ENCODE measurements at regions not wholly inside any gene's neighbourhood (a gene's known extent, or its start where the extent isn't known, plus 50 kb on each side); places are given as distances from the start of the nearest gene placed in this dataset.
"Not testable (repeated sequence)": the region's sequence is repeated elsewhere in the genome, so short reads cannot be mapped to it uniquely, and the experiment has no call there.

DNA sequence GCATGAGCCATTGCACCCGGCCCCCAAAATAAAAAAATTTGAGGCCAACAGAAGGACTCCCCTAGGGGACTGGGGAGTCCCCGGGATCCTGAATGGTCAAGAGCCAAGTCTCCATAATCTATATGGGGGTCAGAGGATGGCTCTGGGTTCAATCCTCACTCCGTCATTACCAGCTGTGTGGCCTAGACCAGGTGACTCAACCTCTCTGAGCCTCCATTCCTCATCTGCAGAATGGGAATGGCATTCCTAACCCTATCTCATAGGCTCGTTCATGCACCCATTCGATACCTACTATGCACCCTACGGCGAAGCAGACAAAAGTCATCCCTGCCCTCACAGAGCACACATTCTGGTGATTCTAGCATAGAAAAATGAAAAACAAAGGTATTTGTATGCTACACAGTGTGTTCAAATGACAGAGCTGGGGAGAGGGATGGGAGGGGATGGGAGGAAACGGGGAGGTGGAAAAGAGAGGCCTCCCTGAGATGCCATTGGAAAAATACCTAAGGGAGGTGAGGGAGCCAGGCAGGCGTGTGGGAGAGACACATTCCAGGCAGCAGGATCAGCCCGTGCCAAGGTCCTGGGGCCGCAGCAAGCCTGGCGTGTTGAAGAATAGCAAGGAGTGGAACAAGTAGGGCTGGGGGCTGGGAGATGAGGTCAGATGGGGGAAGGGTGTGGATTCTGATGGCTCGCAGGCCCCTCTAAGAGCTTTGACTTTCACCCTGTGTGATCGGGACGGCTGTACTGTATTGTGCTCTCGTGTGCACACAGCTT lies 71.2 kb downstream of the RMI2 start:
- no peak for DNase-seq

DNA sequence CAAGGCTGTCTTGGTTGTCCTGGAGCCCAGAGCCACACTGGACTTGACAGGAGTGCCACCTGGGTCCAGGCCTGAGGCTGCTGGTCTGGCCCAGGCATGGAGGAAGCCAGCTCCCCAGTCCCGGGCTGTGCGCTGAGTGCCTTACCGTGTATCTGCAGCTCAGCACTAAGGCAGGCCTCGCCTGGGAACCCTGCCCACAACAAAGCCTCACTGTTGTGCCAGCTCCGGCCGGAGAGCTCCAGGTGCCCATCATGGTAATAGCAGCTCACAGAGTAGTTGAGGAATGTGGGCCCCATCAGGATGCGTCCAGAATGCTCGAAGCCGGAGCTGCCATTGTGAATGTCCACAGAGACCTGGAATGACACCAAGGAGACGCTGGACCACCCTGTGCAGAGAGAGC lies 72.2 kb downstream of the RMI2 start:
- DNase-seq, result no peak

DNA sequence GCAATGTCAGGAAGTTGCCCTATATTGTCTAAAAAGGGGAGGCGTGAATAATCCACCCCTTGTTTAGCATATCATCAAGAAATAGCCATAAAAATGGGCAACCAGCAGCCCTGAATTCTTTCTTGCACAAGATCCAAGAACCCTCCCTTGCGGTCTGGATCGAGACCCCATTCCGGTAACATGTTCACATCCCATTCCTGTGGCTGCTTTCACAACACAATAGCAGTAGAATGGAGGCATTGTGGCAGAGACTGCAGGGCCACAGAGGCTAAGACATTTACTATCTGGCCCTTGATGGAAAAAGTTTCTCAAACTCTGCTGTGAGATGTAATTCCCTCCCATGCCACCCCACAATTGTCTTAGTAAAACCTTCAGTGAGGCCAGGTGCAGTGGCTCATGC lies 73.2 kb downstream of the RMI2 start:
- no peak for DNase-seq

DNA sequence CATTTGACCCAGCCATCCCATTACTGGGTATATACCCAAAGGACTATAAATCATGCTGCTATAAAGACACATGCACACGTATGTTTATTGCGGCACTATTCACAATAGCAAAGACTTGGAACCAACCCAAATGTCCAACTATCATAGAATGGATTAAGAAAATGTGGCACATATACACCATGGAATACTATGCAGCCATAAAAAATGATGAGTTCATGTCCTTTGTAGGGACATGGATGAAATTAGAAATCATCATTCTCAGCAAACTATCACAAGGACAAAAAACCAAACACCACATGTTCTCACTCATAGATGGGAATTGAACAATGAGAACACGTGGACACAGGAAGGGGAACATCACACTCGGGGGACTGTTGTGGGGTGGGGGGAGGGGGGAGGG lies 74.8 kb downstream of the RMI2 start:
- not testable (repeated sequence) for DNase-seq

DNA sequence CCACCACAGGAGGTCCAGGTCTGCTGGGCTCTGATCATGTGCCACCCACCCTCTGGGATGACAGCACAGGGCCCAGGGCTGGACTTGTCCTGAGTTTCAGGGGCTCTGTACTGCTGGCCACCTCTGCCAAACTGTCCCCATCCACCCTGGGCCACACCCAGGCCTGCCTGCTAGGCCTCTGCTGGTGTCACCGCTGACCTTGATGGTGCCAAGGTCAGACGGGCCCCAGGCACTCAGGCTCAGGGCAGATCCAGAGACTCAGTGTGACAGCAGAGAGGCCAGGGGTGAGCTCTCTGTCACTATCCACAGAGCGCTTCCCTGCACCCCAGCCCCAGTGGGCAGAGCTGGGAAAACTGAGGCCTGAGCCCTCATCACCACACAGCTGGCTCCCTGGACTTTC lies 75.6 kb downstream of the RMI2 start:
- DNase-seq, result no peak

DNA sequence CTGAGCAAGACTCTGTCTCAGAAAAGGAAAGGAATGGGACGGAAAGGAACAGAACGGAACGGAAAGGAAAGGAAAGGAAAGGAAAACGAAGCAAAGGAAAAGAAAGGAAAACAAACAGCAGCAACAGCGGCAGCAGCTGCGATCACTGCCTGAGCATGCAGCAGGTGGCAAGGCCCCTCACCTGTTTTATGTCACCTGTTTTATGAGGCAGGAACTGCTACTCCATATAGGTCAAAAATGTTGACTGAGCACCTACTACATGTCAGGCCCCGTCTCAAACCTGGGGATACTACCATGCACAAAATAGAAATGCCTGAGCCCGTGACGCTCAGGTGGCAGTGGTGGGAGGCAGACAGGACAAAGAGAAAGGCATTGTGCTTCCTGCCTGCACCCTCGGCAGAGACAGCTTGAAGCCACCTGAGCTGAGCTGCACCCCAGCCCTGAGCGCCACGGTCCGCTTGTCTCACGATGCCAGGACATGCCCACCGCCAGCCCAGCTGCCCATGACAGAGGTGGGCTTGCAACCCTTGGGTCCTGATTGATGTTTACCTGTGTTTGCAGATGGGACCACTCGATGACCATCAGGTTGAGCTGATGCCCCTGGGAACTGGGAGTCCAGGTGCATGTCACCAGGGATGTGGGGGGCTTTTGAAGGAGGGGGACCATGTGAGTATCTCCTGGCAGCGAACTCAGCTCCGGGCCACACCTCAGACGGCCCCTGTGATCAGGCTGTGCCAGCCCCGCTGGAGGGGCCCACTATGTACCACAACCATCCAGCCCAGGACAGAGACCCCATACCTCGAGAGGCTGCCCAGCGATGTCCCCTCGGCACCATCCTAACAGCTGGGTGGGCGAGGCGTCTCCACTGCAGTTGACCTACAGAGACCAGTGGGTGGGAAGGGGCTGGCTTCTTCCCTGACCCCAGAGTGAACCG lies 77.4 kb downstream of the RMI2 start:
- DNase-seq, result no peak

DNA sequence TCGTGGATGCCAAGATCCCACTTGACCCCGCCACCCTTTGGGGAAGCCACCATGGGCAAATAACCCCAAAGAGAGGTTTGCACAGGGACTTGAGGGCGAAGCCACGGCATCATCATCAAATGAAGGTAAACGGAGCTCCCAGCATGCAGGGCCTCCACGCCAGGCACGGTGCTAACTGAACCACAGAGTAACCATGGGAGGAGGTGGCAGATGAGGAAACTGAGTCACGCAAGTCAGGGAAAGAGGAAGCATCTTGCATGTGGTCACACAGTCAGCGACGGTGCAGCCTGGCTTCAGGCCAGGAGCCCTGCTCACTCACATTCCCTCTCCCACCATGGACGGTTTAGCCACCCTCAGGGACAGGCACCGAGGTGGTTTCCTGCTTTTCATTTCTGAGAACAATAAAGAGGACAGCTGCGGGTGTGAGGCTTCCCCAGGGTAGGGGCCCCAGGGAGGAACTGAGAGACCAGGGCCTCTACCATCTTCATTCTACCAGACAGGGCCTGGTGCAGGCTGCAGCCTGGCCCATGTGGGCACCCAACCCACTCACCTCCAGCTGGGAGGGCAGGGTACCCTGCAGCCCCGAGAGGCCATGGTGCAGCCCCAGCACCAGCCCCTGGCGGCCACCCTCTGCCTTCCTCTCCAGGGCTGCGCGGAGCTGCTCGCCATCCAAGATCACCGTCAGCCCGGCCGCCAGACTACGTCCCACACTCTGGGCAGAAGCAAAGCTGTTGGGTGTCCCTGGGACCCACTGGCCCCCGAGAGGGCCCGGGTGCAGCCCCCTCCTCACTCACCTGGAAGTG lies 78.3 kb downstream of the RMI2 start:
- no peak for DNase-seq

DNA sequence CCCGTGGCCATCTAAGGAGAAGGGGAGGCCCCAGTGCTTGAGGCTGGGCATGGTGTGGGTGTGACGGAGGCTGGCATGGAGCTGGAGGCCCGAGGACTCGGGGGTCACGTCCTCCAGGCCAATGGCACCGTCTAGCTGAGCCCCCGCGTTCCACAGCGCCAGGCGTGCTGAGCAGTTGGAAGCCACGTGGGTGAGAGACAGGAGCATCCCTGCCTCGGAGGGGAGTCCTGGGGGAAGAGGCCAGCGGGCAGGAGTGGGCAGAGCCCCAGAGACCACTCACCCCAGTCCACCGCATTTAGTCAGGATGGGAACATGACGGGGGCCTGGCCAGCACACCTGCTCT lies 78.8 kb downstream of the RMI2 start:
- DNase-seq, result no peak

DNA sequence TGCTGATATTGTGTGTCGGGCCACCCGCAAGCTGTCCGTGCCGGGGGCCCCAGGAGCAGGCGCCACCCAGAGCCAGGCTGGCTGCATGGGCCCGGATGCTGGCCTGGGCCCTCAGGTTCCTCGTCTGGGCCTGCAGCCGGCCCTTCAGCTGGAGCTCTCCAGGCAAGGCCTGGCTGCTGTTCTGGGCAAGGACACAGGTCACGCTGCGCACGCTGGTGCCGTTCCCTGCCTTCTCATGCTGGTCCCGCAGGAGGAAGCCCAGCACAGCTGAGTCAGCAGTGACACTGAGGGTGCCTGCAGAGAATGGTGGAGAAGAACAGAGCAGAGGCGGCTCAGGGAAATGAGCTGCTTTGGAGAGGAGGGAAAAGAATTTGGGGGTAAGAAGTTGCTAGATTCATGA lies 79.9 kb downstream of the RMI2 start:
- DNase-seq, result no peak

DNA sequence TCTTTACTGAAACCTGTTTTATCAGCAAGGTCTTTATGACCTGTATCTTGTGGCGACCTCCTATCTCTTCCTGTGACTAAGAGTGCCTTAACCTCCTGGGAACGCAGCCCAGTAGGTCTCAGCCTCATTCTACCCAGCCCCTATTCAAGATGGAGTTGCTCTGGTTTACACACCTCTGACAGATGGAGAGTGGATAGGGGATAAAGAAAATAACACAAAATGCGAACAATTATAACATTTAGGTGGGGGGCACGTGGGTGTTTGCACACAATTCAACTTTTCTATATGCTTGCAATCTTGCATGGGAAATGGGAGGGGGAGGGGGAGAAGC lies 83.3 kb downstream of the RMI2 start:
- DNase-seq, result no peak

DNA sequence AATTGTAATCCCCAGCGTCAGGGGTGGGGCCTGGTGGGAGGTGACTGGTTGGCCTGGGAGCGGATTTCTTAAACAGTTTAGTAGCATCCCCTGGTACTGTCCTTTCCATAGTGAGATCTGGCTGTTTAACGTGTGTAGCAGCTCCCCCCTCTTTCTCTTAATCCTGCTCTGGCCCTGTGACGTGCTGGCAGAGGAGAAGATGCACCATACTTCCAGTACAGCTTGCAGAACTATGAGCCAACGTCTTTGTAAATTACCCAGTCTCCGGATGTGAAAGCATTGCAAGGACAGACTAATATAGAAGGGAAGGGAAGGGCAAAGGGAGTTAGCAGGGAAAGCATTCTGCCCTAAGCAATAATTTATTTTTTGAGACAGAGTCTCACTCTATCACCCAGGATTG lies 83.9 kb downstream of the RMI2 start:
- DNase-seq, result no peak

DNA sequence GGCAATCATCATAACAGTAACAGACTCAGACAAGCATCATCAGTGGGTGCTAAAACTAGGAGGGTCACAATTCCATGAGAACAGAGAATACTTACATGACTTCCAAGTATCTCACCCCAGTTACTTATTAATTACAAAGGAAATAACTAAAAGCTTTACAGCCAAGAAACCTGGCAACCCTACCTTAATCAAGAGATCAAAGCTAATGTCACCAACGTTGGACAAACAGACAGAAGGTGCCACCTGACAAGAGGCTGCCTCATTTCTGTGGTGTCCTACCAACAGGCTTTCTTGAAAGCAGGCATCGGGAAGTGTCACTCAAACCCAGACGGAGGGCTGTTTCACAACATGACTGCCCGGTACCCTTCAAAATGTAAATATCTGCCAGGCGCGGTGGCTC lies 84.6 kb downstream of the RMI2 start:
- no peak for DNase-seq

DNA sequence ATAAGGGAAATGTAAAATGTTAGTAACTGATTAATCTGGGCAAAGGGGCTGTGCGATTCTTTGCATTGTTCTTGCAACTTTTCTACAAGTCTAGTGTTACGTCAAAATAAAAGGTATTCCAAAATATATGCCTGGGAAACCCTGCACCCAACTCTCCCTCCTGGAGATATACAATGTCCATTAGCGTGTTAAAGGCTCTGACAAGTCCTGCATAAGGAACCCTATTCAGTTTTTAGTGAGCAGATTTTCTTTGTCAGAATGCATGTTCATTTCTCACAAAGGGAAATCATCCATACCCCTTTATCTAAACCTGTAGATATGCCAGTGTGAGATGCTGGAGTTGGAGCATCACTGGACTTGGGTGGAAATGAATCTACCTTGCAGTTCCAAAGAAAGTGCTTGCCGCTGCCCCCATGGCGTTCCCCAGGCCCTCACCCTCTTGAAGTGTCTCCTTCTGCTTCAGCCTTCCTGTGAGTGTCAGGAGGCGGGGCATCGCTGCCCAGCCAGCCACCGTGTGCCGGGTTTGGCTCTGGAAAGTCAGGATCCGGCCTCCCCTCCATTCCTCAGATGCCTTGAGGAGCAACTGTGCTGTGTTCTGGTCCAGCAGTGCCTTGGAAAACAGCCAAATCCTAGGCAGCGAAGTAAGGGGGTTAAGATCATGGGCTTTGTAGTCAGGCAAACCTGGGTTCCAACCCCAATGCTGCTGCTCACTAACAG lies 85.5 kb downstream of the RMI2 start:
- no peak for DNase-seq

DNA sequence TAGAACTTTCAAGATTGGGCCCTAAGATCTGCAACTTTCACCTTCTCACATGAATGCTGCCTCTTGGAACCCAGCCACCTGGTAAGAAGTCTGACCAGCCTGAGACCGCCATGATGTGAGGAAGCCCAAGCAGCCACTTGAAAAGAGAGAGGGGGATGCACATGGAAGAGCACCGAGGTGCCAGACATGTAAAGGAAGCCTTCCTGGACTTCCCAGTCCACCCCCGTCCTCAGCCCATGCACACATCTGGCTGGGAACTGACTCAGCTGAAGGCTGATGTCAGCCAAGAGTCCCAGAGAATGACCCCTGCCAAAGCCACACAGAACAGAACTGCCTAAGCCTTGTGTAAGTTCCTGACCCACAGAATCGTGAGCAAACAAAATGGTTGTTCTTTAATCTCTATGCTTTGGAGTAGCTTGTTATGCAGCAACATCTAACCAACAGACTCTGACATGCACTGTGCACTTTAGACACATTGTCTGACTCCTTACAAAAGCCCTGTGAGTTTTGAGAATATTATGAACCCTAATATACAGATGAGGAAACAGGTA lies 86.7 kb downstream of the RMI2 start:
- DNase-seq, result no peak

DNA sequence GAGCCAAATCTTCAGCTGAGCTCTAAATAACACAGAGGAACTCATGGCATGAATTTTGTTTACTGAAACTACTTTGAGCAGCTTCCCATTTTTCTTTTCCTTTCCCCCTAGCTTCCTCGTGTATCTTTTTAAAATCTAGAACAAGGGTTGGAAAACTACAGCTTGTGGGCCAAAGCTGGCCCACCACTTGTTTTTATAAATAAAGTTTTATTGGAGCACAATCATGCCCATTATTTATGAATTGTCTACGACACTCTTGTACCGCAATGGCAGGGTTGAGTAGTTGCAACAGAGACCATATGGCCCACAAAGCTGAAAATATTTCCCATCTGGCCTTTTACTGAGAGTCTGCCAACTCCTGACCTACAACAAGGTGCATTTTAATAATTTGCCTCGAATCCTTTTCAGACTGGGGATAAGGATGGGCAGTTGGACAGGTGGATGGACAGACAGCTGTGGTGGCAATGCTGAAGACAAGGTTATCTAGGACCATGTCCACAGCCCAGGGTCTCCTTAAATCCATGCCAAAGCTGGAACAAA lies 87.7 kb downstream of the RMI2 start:
- no peak for DNase-seq

DNA sequence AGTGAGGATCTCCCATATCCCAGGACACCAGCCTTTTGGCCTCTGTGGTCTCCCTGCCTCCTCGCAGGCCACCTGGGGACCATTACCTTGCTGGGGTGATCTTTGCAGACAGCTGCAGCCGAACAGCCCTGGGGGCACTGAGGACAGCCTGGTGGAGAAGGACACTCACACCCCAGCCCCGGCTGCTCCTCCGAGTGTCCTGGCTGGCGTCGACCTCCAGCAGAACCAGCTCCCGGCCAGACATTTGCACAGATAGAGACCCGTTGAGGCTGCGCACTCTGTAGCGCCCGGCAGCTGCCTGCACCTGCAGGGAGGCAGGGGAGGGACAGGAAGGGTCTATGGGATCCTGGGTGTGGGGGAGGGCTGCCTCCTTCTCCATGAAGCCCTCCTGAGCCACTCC lies 90.3 kb downstream of the RMI2 start:
- no peak for DNase-seq

DNA sequence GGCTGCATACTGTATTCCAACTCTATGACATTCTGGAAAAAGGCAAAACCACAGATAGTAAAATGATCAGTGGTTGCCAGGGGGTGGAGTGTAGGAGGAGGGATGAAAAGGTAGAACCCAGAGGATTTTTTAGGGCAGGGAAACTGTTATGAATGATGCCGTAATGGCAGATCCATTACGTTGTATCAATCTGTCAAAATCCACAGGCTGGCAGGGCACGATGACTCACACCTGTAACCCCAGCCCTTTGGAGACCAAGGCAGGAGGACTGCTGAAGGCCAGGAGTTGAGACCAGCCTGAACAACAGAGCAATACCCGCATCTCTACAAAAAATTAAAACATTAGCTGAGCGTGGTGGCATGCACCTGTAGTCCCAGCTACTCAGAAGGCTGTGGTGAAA lies 91.8 kb downstream of the RMI2 start:
- DNase-seq, result no peak

DNA sequence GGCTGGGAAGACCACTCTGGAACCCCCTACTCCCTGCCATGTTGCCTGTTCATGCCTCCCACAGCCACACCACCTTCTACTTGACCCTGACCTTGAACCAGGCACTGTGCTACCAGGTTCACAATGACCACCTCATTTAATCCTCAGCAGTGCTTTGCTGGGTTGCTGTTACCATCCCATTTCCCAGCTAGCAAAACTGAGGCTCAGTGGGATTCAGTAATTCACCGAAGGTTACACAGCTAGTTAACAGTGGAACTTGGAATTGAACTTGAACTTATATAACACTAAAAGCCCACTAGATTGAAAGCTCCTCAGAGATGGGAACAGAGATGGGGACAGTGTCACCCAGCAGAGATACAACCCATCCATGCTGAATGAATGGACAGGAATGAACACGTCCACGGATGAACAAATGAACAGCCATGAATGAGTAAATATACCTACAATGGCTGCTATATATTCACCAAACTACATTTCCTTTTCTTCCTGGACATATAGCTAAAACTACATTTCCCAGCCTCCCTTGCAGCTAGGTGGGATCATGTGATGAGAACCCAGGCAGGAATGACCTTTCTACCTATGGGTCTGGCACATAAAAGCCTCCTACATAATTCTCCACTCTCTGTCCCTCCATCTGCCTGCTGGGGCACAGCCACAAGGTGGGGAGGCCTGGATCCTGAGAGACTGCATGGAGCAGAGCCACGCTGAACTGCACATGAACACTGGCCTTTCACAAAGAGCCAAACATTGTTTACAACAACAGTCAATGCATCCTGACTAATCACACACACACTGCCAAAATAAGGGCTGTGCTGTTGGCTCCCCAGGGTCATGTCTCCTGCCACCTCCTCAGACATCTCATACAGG lies 94.8 kb downstream of the RMI2 start:
- no peak for DNase-seq

DNA sequence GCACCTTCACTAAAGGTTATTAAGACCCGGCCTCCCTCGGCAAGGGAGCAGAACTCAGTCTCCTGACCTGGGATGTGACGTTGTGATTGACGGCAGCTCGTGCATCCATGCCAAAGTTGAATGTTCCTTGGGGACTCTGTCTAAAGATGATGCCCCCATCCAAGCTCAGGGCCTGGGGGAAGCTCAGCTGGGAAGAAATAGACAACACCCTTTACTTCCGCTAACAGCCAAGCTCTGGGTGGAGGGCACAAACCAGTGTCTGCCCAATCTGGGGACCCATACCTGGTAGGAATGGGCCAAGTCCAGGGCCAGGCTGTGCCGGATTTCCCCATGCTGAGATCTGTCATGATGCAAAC lies 95.4 kb downstream of the RMI2 start:
- DNase-seq, result no peak

DNA sequence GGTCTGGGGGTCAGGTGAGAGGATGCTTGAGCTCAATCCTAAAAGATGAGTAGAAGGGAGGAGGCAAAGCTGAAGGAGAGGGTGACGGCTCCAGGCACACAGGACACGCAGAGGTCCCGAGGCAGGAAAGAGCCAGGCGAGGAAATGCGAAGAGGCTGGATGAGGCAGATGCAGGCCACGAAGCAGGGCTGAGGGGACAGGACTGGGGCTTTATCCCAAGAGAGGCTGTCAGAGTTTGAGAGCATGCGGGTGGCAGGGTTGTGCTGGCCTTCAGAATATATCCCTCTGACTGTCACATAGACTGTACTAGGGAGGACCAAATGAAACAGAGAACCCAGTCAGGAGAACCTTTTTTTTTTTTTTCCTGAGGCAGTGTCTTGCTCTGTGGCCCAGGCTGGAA lies 100.2 kb downstream of the RMI2 start:
- DNase-seq, result no peak

DNA sequence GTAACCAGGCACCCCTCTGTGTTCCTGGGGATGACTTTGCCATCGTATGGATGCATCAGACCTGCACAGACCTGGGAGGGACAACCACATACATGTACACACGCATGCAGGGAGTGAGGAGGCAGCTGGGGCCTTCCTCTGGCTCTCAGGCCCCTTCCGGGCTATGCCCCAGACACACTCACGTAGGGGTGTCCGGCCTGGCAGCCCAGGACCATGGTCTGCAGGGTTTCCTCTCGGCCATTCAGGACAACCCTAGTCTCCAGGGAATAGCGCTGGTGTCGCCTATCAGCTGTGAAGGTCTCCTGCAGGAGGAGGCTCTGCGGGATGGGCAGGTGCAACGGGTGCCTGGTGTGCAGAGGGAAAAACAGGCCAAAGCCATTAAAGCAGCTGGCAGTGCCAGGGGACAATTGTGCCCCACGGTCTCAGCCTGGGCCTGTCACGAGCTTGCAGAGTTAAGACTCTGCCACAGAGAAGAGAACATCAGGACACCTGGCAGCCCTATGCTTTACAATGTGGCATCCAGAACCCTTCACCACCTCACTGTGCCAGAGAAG lies 101.4 kb downstream of the RMI2 start:
- no peak for DNase-seq

All from right hindlimb (tissue), 1 donor.